Hippocampal formation (tissue), 2 donors: ENCODE measurements at regions not wholly inside any gene's neighbourhood (a gene's known extent, or its start where the extent isn't known, plus 50 kb on each side); places are given as distances from the start of the nearest gene placed in this dataset.
"Not testable (repeated sequence)": the region's sequence is repeated elsewhere in the genome, so short reads cannot be mapped to it uniquely, and the experiment has no call there.

Experiments used
- DNase-seq, 2 donors: peaks; one replicate each; lab custom pipeline; 2025; lab: John Stamatoyannopoulos, UW

DNA sequence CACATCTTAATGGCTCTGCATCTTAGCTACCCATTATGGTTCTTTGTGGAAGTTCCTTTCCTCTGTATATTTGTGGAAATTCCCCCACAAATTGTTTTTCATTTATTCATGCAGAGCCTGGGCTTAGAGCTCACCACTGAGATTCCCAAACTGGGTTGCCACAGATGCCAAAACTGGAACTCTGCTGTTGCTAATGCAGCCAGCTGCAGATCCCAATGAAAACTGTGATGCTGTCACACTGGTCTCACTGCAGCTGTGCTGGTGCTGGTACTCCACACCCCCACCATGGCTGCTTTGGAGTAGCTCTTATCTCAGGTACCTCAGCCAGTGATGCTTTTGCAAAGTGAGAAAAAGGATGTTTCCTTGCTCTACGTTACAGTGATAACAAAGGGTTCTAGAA is 87.7 kb downstream of the DCK start:
- no peak for DNase-seq

DNA sequence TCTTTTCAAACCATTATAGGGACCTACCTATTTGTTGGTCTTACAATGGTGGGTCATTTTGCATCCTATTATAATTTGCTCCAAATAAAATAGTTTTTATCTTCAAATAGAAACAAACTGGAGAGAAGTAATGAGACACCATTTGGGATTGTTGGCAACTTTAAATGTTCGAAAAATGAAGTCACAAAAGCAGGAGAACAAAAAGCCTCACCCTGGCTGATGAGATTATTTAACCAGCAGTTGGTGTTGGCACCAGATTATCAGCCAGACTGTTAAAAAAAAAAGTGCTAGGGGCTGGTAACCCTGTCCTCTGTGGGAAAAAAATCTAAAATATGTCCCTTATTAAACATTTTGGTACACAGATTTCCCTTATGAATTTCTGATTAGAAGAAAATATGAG is 100.3 kb downstream of the DCK start:
- DNase-seq = no peak

DNA sequence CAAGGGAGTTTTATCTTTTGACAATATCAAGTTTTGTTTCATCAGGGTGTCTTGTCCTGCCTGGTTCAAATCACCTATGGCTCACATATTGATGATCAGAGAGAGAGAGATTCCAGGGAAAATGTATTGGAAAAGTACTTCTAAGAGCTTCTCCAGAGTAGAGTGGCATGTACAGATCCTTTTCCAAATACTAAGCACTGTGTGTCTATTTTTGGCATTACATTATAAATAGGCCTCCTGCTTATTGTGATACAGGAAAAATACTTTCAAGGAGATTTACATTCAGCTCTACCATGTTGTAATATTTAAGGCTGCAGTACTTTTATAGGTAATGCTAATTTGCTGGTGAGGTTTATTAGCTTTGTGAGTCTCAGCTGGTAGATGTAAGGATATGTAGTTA is 100.8 kb downstream of the DCK start:
- no peak for DNase-seq

DNA sequence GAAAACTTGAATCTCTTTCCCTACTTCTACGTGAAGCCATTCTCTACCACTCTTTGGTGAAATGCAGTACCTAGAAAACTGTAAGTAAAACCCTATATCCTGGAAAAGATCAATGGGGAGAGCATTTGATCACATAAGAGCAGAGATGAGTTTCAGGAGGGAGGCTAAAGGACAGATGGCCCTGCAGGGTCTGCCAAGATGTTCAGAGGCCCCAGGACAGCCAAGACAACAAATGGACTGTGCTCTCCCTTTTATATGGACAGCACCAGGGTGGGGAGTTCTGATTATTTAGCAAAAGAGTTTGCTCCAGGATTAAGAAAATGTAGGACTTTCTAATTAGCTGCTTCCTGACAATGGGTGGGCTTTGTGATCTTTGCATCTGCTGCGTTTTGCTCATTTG is 101.7 kb downstream of the DCK start:
- DNase-seq = no peak

DNA sequence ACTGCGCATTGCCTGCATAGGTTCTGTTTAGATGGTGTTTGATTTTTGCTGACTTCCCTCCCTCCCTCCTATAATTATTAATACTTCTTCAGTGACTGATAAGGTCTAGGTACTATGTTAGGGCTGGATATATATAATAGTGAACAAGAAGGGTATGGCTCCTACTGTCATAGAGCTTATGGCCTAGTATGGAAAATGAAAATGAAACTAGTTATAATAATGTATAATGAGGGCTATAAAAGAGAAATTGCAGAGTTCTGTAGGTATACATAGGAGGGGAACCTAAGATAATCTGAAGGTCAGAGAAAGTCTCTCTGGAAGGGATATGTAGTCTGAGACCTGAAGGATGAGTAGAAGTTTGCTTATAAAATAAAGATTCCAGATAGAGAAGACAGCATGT is 102.1 kb downstream of the DCK start:
- no peak for DNase-seq

DNA sequence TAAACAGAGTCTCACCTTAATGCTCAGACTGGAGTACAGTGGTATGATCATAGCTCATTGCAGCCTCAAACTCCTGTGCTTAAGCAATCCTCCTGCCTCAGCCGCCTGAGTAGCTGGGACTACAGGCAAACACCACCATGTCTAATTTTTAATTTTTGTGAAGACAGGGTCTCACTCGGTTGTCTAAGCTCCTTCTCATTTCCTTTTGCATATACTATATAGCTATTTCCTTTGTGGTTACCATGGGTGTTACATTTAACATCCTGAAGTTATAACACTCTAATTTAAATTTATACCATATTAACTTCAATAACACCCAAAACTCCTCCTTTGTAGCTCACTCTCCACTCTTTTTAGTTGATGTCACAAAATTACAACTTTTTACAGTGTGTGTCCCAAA is 114.3 kb downstream of the DCK start:
- no peak for DNase-seq

DNA sequence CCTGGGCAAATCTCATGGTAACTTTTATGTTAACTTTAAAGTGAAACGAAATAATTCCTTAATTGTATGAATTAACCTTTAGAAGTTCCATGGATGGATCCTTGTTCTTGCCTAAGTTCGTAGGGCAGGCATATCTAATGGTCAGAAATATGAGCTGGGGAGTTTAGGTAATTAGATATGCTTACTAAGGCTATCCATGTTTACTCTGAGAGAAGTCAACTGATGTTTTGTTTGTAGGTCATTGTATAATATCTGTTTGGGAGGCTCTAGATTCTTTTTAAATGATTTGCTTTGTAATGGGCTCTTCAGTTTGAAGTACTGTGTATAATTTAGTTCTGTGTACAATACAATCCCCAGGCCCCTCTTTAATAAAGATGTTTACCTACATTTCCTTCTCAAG is 117.0 kb downstream of the DCK start:
- no peak for DNase-seq

DNA sequence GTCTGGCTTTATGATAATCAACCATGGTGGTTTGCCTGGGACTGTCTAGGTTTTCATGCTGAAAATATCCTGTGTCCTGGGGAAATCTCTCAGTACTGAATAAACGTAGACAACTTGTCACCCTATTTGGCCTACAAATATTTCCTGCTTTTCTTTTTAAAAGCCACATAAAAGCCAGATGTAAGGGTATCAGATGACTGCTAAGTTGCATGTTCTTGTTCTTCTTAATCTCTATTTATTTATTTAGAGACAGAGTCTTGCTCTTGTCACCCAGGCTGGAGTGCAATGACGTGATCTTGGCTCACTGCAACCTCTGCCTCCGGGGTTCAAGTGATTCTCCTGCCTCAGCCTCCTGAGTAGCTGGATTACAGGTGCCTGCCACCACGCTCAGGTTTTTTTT is 117.7 kb downstream of the DCK start:
- not testable (repeated sequence) for DNase-seq

DNA sequence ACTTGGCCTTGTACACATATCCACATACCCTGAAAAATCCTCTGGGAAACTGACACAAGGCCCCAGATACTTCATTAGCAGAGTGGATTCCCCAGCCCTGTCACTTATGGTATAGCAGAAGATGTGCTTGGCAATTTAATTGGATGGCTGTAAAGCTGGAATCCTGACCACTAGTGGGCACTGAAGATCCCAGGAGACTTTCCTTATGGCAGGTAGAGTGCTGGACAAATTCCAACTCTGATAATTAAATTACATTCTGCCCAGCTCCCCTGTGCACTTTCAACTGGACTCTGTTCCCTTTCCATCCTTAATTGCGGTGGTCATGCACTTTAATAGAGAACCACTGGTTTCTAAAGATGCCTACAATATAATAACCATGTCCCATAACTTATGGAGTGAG is 119.8 kb downstream of the DCK start:
- no peak for DNase-seq

DNA sequence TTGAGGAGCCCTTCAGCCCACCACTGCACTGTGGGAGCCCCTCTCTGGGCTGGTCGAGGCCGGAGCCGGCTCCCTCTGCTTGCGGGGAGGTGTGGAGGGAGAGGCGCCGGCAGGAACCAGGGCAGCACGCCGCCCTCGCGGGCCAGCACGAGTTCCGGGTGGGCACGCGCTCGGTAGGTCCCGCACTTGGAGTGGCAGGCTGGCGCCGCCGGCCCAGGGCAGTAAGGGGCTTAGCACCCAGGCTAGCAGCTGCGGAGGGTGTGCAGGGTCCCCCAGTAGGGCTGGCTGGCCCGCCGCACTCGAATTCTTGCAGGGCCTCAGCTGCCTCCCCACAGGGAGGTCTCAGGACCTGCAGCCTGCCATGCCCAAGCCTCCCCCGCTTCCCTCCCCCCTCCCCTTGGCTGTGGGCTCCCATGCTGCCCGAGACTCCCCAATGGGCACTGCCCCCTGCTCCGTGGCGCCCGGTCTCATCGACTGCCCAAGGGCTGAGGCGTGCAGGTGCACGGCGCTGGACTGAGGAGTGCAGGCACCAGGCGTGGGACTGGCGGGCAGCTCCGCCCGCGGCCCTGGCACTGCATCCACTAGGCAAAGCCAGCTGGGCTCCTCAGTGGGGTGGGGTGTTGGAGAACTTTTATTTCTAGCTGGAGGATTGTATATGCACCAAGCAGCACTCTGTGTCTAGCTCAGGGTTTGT is 127.5 kb downstream of the DCK start:
- DNase-seq = no peak

DNA sequence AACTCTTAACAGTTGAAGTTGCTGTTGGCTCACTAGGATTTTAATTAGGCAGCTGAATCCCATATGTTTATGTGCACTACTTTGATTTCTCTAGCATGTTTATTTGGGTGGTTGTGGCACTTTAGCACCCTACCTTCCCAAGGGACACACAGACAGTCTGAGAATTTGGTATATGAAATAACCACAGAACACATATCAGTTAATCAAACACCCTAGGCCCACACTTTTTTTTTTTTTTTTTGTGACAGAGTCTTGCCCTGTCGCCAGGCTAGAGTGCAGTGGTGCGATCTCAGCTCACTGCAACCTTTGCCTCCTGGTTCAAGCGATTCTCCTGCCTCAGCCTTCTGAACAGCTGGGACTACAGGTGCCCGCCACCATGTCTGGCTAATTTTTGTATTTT is 130.5 kb downstream of the DCK start:
- DNase-seq = no peak

DNA sequence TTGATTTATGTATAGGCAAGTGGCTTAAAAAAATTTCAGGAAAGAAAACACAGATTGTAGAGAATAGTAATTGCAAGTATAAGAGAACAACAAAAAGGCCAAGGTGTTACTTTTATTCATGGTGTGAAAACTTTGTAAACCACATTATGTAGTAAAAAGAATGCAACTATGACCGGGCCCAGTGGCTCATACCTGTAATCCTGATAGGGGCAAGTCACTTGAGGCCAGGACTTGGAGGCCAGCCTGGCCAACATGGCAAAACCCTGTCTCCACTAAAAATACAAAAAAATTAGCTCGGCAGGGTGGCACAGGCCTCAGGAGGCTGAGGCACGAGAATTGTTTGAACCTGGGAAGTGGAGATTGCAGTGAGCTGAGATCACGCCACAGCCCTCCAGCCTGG is 131.7 kb downstream of the DCK start:
- DNase-seq = no peak

DNA sequence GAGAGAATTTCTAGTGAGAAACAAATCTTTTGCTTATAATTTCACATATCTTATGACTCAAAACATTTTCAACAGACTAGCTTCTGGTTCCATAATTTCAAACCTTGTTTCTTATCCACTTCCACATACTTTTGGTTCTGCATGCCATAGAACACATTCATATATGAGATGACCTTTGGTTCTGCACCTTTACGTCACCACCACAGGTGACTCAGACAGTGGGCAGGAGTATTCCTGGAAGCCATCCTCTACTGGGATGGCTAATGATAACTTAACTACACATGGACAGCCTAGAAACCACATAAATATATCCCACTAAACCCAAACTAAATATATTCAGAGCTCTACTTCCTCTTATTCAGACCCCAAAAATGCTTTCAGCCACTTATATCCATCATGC is 133.3 kb downstream of the DCK start:
- no peak for DNase-seq

DNA sequence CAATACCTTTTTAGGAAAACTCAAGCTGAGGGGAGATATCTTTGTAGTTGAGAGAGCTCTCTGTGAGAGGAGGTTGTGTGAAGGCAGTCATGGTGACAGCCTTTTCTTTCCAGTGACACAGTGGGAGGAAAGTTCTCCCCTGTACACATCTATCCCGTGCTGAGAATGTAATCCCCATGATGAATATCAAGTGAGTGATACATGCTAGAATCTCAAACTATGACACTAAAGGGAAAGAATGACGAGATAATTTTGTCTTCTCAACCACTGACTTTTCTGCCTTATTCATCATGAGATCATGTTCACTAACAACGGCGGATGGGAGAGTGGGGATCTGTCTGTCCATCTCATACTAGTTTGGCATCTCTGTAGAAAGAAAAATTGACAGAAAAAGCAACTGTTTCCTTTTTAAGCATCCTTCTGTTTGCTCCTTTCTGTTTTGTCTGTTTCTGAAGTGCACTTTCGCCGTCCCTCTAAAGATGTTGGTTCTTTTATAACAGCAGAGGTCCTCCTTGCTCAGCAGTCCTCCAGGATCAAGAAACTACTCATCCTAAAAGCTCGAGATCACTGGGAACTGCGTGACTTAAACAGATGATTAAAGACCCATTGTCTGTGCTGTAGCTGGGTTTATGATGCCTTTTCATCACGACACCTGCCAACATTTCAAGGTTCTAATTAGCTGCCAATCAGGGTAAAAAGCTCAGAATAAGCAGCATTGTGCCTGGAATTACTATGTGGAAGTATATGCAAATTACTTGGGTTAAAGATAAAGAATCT is 137.6 kb downstream of the DCK start:
- DNase-seq = no peak

DNA sequence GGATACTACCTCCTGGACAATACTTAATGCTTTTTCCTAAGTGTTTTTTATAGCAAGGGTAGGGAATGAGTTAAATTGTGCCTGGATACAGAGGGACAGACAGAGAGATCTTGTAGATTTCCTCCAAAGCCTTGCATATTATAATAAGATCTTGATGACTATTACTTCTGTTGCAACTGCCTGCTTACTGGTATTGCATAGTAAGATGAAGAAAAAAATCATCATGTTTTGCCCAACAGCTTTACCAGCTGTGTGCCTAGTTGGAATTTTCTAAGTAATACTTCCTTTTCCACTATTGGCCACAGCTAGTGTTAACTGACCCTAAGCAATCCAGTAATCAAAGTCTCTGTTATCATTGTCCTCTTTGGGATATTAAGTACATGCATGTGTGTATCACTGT is 139.0 kb downstream of the DCK start:
- DNase-seq = no peak

DNA sequence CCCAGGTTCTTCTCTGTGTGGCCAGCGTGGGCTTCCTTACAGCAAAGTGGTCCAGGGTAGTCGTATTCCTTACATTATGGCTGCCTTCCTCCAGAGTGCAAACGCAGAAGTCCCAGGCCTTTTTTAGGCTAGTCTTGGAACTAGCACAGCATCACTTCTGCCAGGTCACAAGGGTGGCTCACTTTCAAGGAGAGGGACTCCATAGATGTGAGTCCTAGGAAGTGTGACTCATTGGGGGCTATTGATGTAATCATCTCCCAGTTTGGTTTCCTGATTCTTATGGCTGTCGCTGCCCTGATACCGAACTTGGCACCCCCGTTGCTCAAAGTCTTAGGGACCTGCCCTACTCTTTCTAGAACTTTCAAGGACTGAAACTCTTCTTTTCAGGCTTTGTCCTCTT is 140.0 kb downstream of the DCK start:
- no peak for DNase-seq

DNA sequence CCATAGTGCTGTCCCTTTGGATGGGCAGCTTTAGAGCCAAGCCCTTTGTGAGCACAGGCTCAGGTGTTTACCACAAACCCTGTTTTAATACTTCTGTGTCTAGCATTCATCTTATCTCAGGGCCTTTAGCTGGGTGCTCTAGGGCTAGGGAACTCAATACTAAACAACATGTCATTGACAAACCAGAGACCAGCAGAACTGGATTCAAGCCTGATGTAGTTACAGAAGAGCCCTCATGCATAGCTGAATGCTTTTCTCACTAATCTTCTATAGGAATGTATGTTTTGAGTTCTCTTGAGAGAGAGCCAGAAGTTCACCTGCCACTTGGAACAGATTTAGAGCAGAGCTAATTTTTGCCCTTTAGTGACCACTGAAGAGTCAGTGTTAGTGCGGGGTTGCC is 142.6 kb downstream of the DCK start:
- DNase-seq = no peak

DNA sequence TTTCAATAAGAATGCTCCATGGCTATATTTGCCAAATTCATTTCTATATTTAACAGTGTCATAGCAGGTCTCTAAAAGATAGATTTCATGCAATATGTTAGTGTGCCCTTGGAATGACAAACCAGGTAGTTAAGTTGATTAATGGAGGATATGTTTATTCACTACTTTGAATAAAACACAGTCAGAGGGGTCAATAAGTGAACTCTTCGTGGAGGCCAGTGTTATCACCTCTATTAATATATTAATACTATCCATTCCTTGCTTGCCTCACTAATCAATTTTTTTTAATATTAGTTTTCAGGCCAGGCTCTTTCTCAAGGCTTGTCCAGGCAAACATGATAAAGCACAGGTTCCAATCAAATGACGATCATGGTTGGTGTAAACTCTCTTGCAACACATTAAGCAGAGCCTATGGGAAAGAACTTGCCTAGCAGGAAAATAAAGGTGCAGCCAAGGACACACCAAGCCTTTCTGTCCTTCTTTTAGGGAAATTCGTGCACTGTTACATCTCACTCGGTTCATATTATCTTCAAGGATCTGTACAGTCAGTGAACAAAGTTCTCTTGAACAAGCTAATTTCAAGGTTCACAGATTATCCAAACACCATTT is 144.7 kb downstream of the DCK start:
- DNase-seq = no peak

DNA sequence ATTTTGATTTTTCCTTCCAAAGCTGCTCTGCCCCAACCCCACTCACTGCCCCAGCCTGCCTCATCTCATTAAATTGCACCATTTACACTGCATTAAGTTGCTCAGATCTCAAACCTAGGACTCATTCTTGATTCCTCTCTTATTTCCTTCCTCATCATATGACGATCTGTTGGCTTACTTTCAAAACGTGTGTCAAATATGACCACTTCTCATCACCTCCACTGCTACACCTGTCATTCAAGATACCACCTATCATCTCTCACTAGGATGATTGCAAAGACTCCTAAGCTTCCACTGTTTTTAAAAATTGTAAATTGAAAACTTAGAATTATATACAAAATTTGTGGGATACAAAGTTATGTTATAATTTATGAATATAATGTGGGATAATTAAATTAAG is 147.1 kb downstream of the DCK start:
- DNase-seq = no peak

DNA sequence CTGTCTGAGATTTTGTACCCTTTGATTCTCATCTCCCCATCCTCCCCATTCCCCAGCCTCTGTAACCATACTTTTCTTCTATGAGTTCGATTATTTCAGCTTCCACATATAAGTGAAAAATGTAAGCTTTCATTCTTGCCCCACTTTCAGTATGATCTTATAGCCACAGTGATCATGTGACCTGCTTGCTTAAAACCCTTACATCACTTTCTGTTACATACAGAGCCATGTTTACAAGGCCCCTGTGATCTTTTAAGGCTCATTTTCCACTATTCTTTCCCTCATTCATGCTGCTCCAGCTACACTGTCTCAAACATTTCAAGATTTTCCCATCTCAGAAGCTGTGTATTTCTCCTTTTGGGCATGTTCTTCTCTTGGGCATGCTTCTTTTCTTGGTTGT is 147.7 kb downstream of the DCK start:
- DNase-seq = no peak

DNA sequence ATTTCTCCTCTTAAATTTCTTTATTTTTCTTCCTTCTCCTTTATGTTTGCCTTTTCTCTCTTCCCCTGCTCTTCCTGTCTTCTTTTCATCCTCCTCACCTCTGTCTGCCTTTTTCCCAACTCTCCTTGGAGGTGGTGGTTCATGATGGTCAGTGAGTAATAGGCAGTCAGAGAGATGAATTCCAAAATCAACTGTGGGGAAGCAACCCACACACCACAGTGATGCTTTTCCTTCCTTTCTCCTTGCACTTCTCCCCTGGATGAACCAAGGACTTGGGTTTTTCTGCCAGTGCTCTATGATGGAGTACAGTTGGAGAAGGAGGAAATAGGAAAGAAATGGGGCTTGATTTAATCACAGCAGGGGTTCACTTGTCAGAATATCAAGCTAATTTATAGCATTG is 153.8 kb downstream of the DCK start:
- DNase-seq = no peak

DNA sequence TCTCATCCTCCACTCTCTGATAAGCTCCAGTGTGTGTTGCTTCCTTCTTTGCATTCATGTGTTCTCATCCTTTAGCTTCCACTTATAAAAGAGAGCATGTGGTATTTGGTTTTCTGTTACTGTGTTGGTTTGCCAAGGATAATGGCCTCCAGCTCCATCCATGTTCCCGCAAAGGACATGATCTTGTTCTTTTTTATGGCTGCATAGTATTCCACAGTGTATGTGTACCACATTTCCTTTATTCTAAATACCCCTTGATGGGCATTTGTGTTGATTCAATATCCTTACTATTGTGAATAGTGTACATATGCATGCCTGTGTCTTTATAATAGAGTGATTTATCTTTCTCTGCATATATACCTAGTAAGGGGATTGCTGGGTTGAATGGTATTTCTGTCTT is 155.1 kb downstream of the DCK start:
- DNase-seq = no peak

DNA sequence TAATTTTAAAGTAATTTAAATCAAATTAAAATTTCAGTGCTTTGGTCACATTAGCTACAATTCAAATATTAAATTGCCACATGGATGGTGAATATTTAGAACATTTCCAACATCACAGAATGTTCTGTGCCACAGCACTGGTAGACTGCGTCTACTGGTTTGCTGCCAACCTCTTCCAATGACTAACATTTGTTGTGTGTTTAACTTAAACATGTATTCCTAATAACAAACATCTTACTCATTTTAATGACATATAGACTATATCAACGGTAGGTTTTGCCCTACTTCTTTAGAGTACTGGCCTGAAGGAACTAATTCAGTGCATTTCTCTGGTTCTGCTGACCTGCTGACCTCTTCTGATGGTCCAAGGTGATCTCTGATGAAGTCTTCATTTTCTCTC is 157.6 kb downstream of the DCK start:
- DNase-seq = no peak

DNA sequence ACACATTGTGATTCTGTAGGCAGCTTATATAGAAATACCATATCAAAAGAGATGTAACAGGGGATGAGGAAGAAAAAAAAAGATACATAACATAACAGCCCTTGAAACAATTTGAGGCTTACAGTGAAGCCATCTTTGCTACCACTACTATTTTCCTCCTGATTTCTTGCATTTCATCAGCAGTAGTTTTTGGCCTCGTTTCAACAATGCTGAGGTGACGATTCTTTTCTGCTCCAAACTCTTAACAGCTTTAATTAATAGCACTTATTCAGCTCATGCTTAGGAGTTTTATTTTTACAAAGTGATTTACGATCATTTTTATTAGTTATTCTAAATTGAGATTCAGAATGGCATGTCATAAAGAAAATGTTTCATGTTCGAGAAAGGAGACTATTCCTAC is 163.2 kb downstream of the DCK start:
- DNase-seq = no peak
